HEK293T (cell line): ENCODE measurements at regions not wholly inside any gene's neighbourhood (a gene's known extent, or its start where the extent isn't known, plus 50 kb on each side); places are given as distances from the start of the nearest gene placed in this dataset.

Experiments used
- BHLHE40 ChIP-seq: fragments of 450-650 bp; IDR thresholded peaks from 2 replicates; pipeline ENCODE4 v1.6.1; 2016; ENCODE audit warnings: mild to moderate bottlenecking, moderate library complexity, borderline replicate concordance
- CTBP1 ChIP-seq: fragments of 450-650 bp; IDR thresholded peaks from 2 replicates; pipeline ENCODE4 v1.6.1; 2016; ENCODE audit warnings: borderline replicate concordance
- ELF4 ChIP-seq: fragments of 450-650 bp; IDR thresholded peaks from 2 replicates; pipeline ENCODE4 v1.6.1; 2017; ENCODE audit warnings: antibody characterized with exemption
- FOXA1 ChIP-seq: fragments of 450-650 bp; IDR thresholded peaks from 2 replicates; pipeline ENCODE4 v1.6.1; 2016; ENCODE audit warnings: mild to moderate bottlenecking
- FOXM1 ChIP-seq: fragments of 450-650 bp; IDR thresholded peaks from 2 replicates; pipeline ENCODE4 v1.6.1; 2017; ENCODE audit warnings: mild to moderate bottlenecking, borderline replicate concordance
- HDGF ChIP-seq: fragments of 450-650 bp; IDR thresholded peaks from 2 replicates; pipeline ENCODE4 v1.6.1; 2017; ENCODE audit warnings: antibody characterized with exemption, borderline replicate concordance
- L3MBTL2 ChIP-seq: fragments of 450-650 bp; conservative IDR thresholded peaks from 2 replicates; pipeline ENCODE4 v1.6.1; 2016; ENCODE audit warnings: mild to moderate bottlenecking
- LEF1 ChIP-seq: fragments of 450-650 bp; IDR thresholded peaks from 2 replicates; pipeline ENCODE4 v1.6.1; 2017; ENCODE audit warnings: mild to moderate bottlenecking, borderline replicate concordance
- NFRKB ChIP-seq: fragments of 450-650 bp; IDR thresholded peaks from 2 replicates; pipeline ENCODE4 v1.6.1; 2016; ENCODE audit warnings: mild to moderate bottlenecking, moderate library complexity
- SP1 ChIP-seq: fragments of 450-650 bp; IDR thresholded peaks from 2 replicates; pipeline ENCODE4 v1.6.1; 2017
- SUZ12 ChIP-seq: fragments of 450-650 bp; IDR thresholded peaks from 2 replicates; pipeline ENCODE4 v1.6.1; 2016; ENCODE audit warnings: mild to moderate bottlenecking
- TARDBP ChIP-seq: fragments of 450-650 bp; IDR thresholded peaks from 2 replicates; pipeline ENCODE4 v1.6.1; 2016
- ZNF384 ChIP-seq: fragments of 450-650 bp; IDR thresholded peaks from 2 replicates; pipeline ENCODE4 v1.6.1; 2016
- TF ChIP-seq, protein P1 (sequence below): fragments of 450-650 bp; IDR thresholded peaks from 2 replicates; pipeline ENCODE4 v1.6.1; 2016

DNA sequence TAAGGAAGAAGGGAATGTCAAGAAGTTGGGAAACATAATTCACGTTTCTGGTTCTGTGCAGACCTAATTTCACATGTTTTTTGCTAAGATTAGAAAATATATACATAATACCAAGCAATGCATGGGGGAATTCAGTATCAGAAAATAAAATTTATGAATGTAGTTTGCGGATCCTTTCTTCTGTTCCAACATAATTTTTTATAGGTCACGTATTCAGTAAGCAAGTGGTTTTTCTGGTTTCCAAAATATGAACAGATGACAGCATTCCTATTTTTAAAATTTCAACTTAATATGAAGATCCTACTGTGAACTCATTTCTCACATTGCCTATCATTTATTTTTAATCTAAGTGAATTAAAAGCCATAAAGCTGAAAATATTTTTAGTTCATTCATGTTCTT lies 560.0 kb upstream of the NRG3 start:
- TF ChIP-seq HDGF (no peak), SP1 (no peak), TARDBP (no peak), L3MBTL2 (no peak), CTBP1 (no peak), SUZ12 (no peak), ELF4 (no peak), FOXA1 (no peak), ZNF384 (no peak), FOXM1 (no peak), BHLHE40 (no peak), NFRKB (no peak), LEF1 (no peak)
- TF ChIP-seq, protein P1, sequence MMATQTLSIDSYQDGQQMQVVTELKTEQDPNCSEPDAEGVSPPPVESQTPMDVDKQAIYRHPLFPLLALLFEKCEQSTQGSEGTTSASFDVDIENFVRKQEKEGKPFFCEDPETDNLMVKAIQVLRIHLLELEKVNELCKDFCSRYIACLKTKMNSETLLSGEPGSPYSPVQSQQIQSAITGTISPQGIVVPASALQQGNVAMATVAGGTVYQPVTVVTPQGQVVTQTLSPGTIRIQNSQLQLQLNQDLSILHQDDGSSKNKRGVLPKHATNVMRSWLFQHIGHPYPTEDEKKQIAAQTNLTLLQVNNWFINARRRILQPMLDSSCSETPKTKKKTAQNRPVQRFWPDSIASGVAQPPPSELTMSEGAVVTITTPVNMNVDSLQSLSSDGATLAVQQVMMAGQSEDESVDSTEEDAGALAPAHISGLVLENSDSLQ, result no peak
